HG03469 (cell line): ENCODE measurements at regions not wholly inside any gene's neighbourhood (a gene's known extent, or its start where the extent isn't known, plus 50 kb on each side); places are given as distances from the start of the nearest gene placed in this dataset.
"Not testable (repeated sequence)": the region's sequence is repeated elsewhere in the genome, so short reads cannot be mapped to it uniquely, and the experiment has no call there.

Experiments used
- ATAC-seq: cut with Tn5 transposase; IDR thresholded peaks from one replicate; pipeline ENCODE4 v1.9.1; 2021; ENCODE audit warnings: mild to moderate bottlenecking, moderate library complexity, moderate number of reproducible peaks; ENCODE audit not compliant: unreplicated experiment

DNA sequence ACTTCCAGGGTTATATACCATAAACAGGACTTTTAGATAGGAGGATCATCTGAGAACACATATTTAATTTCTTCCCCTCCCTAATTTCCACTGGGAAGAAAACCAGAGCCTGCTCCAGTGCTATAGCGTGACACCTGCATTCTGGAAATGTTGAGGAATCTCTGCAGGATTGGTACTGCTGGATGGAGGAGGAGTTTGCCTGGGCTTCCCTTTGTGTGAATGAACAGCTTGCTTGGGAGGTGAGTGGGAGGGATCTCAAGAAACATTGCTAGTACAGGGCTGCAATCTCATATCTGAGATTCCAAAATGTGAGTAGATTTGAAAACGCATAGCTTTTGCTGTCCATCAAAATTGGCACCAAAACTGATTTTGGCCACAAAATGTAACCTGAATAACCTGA lies 295.9 kb upstream of the RGMA start:
- ATAC-seq = no peak

DNA sequence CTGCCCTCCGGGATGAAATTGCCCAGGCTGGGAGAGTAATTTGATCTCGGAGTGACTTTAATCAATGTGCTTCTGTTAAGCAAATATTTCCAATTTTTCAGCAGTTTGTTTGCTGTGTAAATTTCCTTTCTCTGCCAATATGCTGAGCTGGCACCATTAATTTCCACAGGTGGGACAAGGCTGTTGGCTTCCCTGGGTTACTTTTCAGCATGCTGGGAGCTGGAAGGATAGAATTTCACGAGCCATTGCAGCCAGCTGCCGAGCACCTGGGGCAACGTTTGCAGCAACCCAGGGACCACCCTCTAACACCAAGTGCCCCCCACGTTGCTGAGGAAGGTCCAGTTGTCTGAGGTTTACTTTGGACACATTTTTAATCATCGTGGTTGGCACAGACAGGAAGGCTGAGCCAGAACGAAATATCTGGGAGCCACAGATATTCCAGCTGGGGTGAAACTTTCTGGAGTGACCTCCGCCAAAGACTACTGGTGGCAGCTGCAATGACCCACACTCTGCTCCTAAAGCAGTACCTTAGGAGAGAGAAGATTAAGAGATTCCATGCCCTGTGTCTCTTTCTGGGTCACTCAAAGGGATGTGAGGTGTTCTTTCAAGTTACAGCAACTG lies 293.3 kb upstream of the RGMA start:
- no peak for ATAC-seq

DNA sequence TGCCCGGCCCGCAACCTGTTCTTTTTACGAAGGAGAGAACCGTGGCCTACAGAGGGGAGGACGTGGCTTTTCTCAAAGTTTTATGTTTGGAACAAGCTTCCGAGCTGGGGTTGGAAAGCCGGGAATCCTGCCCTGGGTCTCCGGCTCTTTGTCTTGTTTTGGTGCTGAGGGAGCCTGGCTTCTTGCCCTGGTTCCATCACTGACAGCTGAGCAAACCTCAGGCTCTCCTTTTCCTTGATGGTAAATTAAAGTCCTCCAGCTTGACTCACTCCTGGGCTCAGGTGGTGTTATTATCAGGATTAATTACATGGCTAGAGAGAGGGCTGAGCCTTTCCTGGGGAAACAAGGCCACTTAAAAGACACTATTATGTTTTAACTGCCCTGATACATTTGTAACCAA lies 289.5 kb upstream of the RGMA start:
- no peak for ATAC-seq

DNA sequence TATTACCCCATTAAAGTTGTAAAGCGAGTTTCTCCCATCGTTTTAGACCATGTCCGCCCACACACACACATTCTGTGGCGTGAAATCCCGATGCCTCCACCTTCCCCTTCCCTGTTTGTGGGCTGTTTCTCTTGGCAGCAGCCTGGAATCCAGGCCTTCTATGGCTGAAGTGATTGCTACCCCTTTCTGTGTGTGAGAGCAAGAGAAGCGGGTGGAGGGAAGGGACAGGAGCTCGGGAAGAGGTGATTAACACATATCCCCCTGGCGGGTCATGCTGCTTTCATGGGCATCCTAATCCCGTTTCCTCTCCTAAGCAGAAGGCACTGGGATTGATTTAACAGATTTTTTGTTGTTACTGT lies 283.8 kb upstream of the RGMA start:
- no peak for ATAC-seq

DNA sequence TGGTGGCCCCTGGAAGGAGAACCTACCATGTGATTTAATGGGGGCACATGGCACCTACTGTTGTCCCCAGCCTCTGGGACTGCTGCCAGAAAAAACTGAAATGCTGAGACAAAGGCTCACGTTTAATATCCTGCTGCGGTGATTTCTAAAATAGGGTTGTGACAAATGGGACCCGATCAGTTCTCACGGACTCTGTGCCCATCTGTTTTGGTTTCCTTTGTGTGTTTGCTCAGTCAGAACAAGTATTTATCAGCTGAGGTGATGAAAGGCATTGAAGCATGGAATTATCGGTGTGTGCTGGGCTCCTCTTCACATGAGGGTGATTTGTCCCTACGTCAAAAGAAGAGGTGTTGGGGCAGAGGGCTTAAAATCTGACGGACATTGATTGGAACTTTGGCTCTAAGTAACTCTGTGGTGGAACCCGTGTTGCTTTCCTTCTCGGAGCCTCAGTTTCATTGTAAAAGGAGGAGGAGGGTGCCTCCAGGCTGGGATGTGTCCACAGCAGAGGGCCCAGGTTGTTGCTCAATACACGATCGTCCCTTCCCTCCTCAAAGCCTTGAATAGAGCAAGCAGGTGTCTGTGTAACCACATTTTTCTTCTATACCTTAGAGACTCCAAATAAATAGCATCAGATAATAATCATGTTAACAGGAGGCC lies 283.3 kb upstream of the RGMA start:
- ATAC-seq = no peak

DNA sequence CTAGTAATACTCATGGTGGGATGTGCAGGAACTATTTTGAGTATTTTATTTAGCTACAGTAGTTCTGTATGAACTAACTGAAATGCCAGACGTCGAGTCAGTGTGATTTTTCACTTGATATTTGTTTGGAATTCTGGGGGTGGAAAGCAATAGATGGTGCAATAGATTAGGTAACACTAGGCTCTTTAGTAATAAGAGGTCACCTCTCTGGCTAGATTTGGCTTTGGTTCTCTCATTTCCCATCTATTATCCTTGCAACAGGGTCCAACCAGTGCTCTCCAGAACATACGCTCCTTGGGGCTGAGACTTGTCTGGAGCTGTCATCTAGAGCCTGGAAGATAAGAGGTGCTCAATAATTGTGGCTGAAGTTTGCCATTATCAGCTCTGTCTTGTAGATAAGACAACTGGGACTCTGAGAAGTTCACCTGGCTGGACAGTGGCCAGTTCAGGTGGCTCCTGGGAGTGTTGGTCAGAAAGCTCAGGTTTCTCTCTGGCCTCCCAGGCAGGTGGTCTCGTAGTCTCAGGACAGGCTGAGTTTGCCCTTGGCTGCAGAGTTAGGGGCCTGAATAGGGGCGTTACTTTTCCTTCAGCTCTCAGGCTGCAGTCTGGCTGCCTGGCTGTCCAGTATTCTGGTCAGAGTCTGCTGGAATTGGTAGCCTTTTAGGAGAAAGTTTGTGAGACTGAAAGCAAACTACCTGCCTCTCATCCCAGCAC lies 277.5 kb upstream of the RGMA start:
- no peak for ATAC-seq

DNA sequence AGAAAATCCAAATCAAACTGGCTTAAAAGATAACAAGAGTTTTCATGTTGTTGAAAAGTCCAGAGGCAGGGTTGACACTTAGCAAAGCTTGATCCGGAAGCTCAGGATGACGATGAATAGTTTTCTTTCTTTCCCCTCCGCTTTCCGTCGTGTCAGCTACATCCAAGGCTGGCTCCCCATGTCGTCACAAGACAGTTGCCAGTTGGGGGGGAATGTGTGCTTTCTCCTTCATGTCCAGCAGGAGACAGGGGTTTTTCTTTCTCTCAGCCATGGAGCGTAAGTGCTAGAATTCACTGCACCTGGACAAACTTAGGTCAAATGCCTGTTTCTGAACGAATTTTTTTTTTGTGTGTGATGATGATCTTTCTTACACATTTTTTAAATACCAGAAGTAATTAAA lies 273.8 kb upstream of the RGMA start:
- ATAC-seq = no peak

DNA sequence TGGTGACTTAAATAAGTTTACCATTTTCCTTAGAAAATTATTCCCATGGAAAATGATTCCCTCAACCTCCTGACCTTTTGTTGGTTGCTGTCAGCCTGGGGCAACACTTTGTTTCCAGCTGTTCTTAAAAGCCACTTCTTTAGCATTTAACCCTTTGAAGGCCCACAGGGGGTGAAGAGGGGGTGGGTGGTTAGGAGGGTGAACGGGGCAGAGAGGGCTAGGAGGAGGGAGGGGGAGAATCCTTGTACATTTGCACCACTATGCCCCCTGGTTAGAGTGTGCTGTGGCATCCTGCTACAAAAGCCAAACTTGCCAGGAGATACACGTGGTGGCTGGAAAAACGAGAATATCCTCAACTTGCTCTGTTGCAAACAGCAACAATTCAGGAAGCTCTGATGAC lies 273.2 kb upstream of the RGMA start:
- no peak for ATAC-seq

DNA sequence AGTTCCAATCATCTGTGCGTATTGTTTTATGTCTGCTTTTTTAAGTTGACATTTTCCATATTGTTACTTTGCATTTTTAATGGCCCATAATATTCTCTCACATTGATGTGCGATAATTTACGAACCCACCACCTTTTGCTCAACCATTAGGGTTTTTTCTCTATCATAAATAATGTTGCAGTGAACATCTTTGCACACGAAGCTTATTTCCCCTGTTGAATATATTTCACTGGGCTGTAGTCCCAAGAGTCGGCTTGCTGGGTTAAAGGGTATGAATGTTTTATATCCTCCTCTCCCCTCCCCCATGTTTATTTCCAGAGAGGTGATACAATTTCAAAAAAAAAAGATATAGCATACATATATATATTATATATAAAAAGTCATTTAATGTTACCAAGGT lies 272.7 kb upstream of the RGMA start:
- no peak for ATAC-seq

DNA sequence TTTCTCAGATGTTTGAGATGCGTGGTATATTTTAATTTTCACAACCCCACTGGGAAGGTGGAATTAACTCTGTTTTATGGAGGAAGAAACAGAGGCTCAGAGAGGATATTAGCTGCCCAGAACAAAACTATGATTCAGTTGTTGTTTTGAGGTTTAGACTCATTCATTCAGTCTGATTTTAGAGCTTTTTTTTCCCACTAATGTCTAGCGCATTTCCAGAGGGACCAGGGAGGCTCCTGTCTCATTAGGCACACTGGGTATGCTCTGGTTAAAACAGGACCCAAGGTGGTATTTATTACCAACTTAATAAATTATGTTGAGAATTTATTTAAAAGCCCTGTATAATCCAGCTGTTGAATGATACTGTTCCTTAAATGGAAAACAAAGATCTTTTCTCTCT lies 272.0 kb upstream of the RGMA start:
- ATAC-seq = no peak

DNA sequence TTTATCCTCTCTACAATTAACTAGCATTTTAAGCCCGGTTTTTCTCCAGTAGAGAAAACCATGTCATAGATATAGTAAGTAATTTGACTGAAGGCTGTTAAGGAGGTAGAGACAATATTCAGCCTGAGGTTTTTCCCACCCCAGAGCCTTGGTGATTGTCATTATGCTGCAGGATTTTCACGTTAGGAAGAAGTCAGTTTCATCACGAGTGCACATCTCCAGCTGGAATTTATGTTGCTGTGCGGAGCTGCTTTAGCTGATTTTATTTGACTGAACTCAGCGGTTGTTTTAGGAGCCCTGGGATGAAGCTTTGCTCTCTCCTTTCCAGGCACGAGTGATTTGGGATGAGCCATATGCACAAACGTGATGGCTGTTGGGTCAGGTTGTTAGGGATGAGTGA lies 271.3 kb upstream of the RGMA start:
- no peak for ATAC-seq

DNA sequence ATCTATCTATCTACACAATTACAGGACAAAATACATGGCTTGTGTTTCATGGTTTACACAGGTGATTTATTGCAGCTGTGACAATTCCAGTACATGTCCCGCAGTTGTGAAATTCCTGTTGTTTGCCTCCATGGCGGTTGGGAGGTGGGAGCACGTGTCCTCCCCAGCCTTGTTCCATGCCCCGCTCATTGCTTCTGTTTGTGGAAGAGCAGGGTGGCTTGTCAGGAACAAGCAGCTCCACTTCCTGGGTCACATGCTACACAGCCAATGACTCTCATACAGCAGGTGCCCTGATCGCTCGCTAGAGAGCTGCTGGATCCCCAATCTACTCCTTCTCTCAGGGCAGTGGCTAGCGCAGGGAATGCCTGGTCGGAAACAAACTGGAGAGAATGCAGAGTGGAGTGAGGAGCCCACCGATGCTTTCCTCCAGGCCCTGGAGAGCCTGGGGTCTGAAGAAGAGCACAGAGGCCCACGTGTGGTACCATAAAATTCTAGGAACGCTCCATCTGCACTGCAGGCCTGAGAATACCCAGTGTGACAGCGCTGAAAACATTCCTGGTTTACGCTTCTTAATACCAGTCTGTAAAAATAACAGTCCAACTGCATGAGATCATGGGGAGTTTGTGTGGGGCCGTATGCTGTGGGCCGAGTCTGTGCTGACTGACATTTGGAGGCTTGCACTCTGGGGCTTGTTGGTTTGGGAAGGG lies 270.6 kb upstream of the RGMA start:
- ATAC-seq = no peak

DNA sequence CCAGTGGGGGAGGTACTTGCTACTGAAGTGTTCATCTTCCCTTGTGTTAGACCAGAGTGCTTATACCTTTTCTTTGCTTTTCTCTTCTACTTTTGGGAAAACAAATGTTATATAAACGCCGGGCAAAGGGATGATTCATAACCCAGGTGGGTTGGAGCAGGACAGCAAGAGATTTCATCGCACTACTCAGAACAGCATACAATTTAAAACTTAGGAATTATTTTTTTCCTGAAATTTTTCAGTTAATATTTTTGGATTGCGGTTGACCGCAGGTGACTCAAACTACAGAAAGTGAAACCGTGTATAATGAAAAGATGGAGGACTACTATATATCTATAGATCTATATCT lies 270.0 kb upstream of the RGMA start:
- ATAC-seq = no peak

DNA sequence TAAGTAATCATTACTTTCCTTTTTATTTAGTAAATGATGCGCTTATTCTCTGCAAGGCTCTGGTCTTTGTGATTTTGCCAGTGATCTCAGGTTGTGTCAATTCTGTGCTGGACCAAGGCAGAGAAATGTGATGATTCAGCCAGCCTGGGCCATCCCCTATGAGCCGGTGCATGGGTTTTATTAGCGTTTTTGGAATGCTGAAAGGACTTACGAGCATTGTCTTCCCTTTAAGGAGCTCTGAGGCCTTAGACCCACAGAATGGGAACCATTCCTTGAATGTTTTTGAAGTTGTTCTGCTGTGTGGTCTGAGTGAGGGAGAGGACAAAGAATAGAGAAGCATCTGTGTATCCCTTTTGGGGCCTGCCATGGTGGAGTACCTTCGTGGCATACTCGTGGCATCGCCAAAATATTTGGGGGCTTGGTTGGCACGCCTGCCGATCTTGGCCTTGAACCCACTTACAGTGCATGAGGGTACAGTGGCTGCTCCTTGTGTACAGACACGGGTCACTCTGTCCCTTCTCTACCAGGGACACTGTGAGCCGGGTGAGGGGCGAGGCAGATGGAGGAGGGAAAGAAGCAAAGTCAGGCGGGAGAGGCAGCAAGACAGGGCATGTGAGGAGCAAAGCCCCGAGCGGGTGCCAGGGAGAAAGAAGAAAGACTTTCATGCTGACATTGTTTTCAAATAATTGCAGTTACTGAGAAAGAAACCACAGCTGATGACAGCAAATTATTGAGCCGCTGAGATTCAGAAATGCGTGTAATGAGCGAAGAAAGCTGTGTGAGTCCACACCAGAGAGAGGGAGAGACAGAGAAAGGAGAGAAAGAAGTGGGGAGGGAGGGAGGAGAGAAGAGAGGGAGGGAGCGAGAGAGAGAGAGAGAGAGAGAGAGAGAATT lies 269.4 kb upstream of the RGMA start:
- ATAC-seq = no peak

DNA sequence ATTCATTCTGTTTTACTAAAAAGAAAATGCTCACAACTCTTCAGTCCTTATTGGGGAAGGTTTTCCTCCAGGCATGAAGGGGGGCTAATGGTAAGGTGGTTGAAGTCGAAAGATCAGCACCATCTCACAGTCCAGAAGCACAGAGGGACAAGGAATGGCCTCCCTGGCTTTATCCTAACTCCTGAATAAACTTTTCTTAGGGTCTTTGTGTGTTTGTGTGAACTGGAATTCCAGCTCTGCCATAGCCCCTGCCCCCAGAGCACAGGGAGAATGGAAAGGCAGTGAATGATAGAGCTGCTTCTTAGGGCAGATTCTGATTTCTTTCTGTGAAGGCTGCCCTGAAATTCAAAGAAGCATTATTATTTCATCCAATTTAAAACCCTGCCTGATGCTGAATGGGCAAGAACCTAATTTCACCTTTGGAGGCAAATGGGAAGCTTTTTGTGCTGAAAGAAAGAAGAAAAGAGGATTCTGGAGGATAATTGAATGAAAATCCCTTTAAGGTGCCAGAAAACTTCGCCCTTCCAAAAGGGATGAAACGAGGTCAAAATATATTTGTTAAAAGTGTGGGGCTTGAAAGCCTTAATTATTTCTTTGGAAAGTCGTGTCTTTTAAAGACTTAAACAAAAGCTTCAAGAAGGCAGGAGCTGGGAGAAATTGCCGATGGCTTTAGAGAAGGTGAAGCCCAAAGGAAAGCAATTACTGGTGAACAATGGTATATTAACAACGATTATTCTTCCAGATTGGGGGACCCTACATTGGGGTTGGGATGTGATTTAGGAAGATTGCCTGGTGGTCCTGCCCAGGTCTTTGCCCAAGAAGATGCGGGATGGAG lies 259.9 kb upstream of the RGMA start:
- no peak for ATAC-seq

DNA sequence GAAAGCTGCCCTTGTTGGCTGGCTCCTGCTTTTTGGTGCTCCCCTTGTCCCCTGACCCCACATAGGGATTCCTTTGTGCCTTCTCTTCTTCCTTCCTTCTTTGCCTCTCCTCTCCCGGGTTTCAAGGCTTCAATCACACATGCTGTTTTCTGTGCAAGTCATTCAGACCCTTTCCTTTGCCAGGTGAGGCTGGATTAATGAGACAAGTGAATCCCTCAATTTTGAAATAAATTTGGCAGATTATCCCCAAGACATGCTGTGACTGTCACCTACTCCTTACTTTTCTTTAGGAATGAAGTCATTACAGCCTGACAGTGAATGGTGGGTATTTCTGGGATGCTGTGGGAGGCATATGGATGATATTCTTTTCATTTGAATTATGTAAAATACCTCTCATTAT lies 259.0 kb upstream of the RGMA start:
- ATAC-seq = no peak

DNA sequence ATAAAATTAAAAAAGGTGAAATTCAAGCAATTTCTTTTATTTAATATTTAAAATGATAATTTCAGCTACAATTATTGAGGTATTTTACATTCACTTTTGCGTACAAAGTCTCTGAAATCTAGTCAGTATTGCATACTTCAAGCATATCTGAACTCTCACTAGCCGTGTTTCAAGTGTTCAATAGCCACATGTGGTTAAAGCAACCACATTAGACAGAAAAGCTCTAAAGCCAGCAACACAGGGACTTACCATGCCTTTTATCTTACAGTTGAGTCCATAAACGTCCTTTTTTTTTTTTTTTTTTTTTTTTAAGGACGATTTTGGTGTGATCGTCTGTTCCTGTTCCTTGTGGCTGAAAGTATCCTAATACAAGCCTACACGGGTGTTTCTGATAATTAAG lies 257.0 kb upstream of the RGMA start:
- no peak for ATAC-seq

DNA sequence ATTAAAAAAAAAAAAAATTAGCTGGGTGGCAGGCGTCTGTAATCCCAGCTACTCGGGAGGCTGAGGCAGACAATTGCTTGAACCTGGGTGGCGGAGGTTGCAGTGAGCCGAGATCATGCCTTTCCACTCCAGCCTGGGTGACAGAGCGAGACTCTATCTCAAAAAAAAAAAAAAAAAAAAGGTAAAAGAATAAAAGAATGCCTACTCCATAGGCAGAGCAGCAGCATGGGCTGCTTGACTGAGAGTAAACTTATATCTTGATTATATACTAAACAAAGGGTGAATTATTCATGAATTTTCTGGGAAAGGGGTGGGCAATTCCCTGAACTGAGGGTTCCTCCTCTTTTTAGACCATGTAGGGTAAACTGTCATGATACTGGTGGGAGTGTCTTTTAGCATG lies 254.4 kb upstream of the RGMA start:
- not testable (repeated sequence) for ATAC-seq

DNA sequence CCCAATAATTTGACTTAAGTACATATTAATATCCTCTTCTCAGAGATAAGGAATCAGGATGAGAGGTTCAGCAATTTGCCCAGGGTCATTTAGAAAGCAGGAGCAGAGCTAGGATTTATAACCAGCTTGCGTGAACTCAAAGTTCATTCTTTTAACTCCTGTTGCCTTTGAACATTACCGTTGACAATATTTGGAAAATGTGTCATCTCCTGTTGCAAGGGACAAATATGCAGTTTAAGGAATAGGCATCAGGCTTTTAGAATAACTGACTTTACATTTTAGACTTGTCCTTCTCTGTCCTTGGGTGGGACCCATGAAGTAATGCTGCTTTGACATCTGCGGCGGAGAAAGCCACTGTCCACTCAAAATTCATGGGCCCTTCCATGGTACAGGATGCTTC lies 252.2 kb upstream of the RGMA start:
- no peak for ATAC-seq

DNA sequence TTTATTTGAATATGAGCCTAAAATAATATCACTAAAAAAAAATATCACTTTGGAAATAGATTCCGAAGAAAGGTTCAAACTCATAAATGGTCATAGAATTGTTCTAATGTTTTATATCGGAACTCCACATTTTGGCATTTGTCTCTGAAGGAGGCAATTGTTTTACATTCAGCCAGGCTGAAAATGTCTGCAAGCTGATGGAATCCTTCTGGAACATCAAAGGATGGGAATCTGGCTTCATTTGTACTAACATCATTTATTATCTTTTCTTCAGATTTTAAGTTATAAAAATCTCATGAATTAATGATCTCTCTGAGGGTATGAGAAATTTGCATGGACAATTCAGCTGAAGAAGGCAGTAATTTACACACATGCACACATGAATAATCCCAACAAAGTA lies 251.4 kb upstream of the RGMA start:
- ATAC-seq = no peak
